HTR-8/SVneo (cell line): ENCODE measurements at regions not wholly inside any gene's neighbourhood (a gene's known extent, or its start where the extent isn't known, plus 50 kb on each side); places are given as distances from the start of the nearest gene placed in this dataset.
A peak's percentile ranks its signal among the peaks of the same experiment; 100 is the strongest.
"Not testable (repeated sequence)": the region's sequence is repeated elsewhere in the genome, so short reads cannot be mapped to it uniquely, and the experiment has no call there.

Experiments used
- DNase-seq: peaks from one replicate; pipeline ENCODE4 v3.0.0; 2011; ENCODE audit warnings: low spot score, mixed read lengths; ENCODE audit not compliant: insufficient read length
- FAIRE-seq: peaks from 2 replicates; lab custom pipeline; 2011; peaks lifted over from hg19 to GRCh38; lab: Jason Lieb, UNC

GRCh38 chr4:18689308-18690115 is 668.0 kb upstream of the LCORL start:
- FAIRE-seq: no peak
- DNase-seq: peak; percentile 22

GRCh38 chr4:18688351-18688750 is 666.8 kb upstream of the LCORL start:
- not testable (repeated sequence) for DNase-seq, FAIRE-seq

- FAIRE-seq: no peak
- DNase-seq: no peak
Measured at GRCh38 chr4:18686338-18687037, 664.9 kb upstream of the LCORL start.

- FAIRE-seq (no peak), DNase-seq (no peak)
Measured at GRCh38 chr4:18684932-18685331, 663.4 kb upstream of the LCORL start.

GRCh38 chr4:18676526-18676915 is 655.0 kb upstream of the LCORL start:
- DNase-seq (no peak), FAIRE-seq (no peak)

- DNase-seq (no peak), FAIRE-seq (no peak)
Measured at GRCh38 chr4:18675586-18676525, 654.3 kb upstream of the LCORL start.

- FAIRE-seq (no peak), DNase-seq (no peak)
Measured at GRCh38 chr4:18670034-18670433, 648.5 kb upstream of the LCORL start.

- no peak for FAIRE-seq
Measured at GRCh38 chr4:18669390-18669789, 647.8 kb upstream of the LCORL start.

GRCh38 chr4:18666322-18666721 is 644.8 kb upstream of the LCORL start:
- FAIRE-seq (no peak), DNase-seq (no peak)

More at GRCh38 chr4:18669390-18669789, 647.8 kb upstream of the LCORL start:
- DNase-seq: no peak

- FAIRE-seq: no peak
- DNase-seq: no peak
Measured at GRCh38 chr4:18664171-18664570, 642.6 kb upstream of the LCORL start.

GRCh38 chr4:18645351-18645750 is 623.8 kb upstream of the LCORL start:
- DNase-seq: no peak
- no peak for FAIRE-seq

GRCh38 chr4:18641334-18641733 is 619.8 kb upstream of the LCORL start:
- FAIRE-seq (no peak), DNase-seq (no peak)

GRCh38 chr4:18638031-18638430 is 616.5 kb upstream of the LCORL start:
- DNase-seq (no peak), FAIRE-seq (no peak)

- FAIRE-seq: no peak
- DNase-seq: no peak
Measured at GRCh38 chr4:18636001-18636585, 614.5 kb upstream of the LCORL start.

- FAIRE-seq (no peak), DNase-seq (no peak)
Measured at GRCh38 chr4:18635531-18635930, 614.0 kb upstream of the LCORL start.

- DNase-seq (no peak), FAIRE-seq (no peak)
Measured at GRCh38 chr4:18631586-18631985, 610.0 kb upstream of the LCORL start.

GRCh38 chr4:18630218-18631110 is 608.9 kb upstream of the LCORL start:
- no peak for DNase-seq
- no peak for FAIRE-seq

GRCh38 chr4:18627447-18628005 is 606.0 kb upstream of the LCORL start:
- DNase-seq (no peak), FAIRE-seq (no peak)

GRCh38 chr4:18626996-18627395 is 605.4 kb upstream of the LCORL start:
- DNase-seq (no peak), FAIRE-seq (no peak)
